ENCODE measurements at regions not wholly inside any gene's neighbourhood (a gene's known extent, or its start where the extent isn't known, plus 50 kb on each side); places are given as distances from the start of the nearest gene placed in this dataset.

DNA sequence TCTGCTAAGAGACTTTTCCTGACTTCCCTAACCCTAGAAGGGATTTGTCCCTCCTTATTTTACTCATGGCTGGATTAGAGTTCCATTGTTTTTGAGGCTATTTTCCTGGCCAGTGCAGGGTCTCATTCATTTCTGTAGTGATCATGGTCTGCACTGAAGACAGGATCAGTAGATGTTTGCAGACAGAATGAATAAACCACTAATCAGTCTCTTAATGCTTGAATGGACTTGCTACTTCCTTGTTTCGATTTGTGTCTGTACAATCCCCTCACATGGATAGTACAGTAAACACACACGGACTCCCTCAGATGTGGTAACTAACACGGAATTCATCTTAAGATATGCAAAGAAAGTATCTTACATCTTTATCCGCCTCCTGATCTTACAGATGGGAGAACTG, 102.6 kb upstream of the PRB2 start:
- TF ChIP-seq TAF1 (IDR thresholded peaks at IDR 0.05; ENCODE audit: borderline replicate concordance, low read depth, low read length) (no peak), POLR2A (IDR thresholded peaks at IDR 0.05; ENCODE audit: low read depth, low read length) (no peak)
